ENCODE measurements at regions not wholly inside any gene's neighbourhood (a gene's known extent, or its start where the extent isn't known, plus 50 kb on each side); places are given as distances from the start of the nearest gene placed in this dataset.
"Not testable (repeated sequence)": the region's sequence is repeated elsewhere in the genome, so short reads cannot be mapped to it uniquely, and the experiment has no call there.

DNA sequence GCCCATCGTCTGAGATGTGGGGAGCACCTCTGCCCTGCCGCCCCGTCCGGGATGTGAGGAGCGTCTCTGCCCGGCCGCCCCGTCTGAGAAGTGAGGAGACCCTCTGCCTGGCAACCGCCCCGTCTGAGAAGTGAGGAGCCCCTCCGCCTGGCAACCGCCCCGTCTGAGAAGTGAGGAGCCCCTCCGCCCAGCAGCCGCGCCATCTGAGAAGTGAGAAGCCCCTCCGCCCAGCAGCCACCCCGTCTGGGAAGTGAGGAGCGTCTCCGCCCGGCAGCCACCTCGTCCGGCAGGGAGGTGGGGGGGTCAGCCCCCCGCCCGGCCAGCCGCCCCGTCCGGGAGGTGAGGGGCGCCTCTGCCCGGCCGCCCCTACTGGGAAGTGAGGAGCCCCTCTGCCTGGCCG, 267.2 kb downstream of the MEF2C start:
- not testable (repeated sequence) for DNase-seq (ENCODE audit: low read depth, low spot score)

- no peak for DNase-seq (ENCODE audit: low read depth, low spot score)
Observed at GRCh38 chr5:88613051-88613450, 269.9 kb downstream of the MEF2C start.

GRCh38 chr5:88610586-88610985, 272.4 kb downstream of the MEF2C start:
- DNase-seq (ENCODE audit: low read depth, low spot score): no peak

GRCh38 chr5:88607492-88607891, 275.5 kb downstream of the MEF2C start:
- no peak for DNase-seq (ENCODE audit: low read depth, low spot score)

GRCh38 chr5:88606626-88607025, 276.4 kb downstream of the MEF2C start:
- DNase-seq (ENCODE audit: low read depth, low spot score): no peak

DNA sequence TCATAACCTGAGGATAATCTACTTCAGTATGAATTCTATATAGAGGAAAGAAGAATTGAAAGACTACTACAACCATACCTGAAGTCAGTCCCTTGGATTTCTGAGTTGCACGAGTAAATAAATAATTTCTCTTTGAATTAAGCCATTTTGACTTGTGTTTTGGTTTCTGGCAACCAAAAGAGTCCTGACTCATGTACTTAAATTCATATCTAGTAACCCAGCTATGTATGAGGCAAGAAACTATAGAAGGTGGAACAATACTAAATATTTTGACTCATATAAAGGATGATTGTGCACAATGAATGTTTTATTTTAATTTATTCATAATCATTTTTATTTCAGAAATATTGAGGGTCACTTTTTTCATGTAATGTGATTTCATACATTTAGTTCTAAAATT, 276.8 kb downstream of the MEF2C start:
- no peak for DNase-seq (ENCODE audit: low read depth, low spot score)

GRCh38 chr5:88602584-88602983, 280.4 kb downstream of the MEF2C start:
- DNase-seq (ENCODE audit: low read depth, low spot score): no peak

GRCh38 chr5:88594441-88594840, 288.5 kb downstream of the MEF2C start:
- no peak for DNase-seq (ENCODE audit: low read depth, low spot score)

GRCh38 chr5:88588609-88589008, 294.4 kb downstream of the MEF2C start:
- DNase-seq (ENCODE audit: low read depth, low spot score): no peak

GRCh38 chr5:88583471-88583870, 299.5 kb downstream of the MEF2C start:
- DNase-seq (ENCODE audit: low read depth, low spot score): no peak

DNA sequence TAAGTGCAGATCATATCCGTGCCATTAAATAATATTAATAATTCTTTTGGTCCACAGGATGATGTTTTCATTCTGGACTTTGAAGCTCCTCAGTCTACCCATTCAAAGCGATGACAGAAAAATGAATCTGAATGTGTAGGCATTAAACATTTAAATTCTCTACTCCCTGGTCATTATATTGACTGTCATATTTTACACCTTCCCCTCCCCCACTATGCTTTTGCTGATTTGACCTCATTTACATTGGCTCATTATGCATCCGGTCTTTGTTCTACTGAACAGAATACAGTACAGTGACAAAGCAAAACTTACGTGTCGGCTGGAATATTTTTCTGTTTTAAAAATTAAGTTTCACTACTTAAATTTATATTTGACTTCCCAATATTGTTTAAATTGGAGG, 289.7 kb upstream of the TMEM161B start:
- no peak for DNase-seq (ENCODE audit: low read depth, low spot score)

- DNase-seq (ENCODE audit: low read depth, low spot score): no peak
Observed at GRCh38 chr5:88557881-88558280, 289.2 kb upstream of the TMEM161B start.

GRCh38 chr5:88557131-88557530, 288.5 kb upstream of the TMEM161B start:
- DNase-seq (ENCODE audit: low read depth, low spot score): no peak

DNA sequence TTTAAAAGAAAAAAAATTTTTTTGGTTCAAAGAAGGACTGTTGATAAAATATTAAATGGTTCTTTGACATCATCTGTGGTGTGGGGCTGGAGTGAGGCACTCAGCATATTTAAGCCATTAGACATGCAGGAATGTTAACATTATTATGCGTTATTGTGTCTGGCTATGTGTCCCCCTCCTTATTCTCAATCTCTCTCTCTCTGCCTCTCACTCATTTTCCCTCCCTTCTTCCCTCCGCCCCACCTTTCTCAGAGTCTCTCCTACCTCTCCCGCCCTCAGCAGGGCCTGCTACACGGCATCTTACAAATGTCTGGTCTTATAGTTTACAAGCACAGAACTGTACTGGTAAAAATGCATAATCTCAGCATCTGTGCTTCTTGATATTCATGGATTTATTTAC, 287.8 kb upstream of the TMEM161B start:
- DNase-seq (ENCODE audit: low read depth, low spot score): no peak

DNA sequence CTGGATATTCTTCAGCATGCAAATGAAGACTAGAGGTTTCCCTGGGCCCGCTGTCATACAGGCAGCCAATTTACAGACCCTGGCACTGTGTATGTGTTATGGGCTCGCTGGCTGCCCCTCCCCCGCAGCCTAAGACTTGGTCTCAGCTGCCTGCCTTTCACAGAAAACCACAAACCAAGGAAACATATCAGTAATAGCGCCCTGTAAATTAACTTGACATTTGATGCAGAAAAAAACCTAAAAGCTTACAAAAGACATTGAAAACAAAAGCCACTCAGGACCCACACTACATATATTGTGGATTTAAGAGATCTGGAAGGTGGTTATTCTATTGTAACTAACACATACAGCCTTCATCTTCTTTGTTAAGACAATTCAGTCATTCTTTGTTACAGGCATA, 287.0 kb upstream of the TMEM161B start:
- DNase-seq (ENCODE audit: low read depth, low spot score): no peak

GRCh38 chr5:88553986-88554385, 285.3 kb upstream of the TMEM161B start:
- no peak for DNase-seq (ENCODE audit: low read depth, low spot score)

DNA sequence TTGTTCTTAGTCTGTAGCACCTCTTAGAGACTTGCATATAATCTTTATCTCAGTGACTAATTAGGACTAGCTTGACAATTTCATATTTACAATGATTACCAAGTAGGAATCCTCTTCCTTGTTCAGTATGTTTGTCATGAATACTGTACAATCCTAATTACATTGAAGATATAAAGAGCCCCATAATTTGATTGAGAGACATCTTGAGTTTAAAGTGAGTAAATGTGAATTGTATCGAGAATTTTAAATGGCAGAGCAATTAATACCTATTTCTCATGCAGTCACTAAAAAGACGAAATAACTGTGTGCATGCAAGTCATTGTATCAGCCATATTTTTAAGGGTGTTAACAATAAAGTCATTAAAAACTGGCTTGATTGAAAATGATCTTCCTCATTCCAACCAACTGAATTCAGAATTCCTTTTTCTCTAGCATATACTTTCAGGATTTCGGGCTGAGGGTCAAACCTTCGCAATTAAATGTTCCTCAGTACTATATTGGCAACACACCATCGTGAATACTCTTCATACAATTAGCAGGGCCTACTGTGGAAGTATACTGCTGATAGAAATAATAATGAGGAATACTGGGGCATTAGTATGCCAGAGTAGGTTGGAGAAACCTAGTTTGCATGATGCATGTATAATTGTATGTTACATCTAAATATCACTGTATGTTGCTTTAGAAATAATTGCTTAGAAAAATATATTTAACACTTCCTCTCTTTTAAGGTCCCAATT, 284.7 kb upstream of the TMEM161B start:
- DNase-seq (ENCODE audit: low read depth, low spot score): no peak

DNA sequence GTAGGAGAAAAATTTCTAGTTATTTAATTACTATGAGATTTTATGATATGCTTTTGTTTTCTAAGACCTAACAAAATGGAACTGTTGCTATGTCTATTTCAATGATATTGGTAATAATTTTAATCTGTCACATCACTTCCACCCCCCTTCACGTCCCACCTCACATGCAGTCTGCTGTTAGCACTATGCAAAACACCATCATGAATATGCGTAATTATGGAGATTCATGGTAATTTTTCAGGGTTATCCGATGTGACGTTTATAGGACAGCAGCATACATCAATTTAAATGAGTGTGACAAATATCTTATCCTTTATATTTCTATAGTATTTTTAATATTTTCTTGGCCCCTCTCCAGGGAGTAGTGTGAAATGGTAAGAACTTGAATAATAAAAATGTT, 283.8 kb upstream of the TMEM161B start:
- DNase-seq (ENCODE audit: low read depth, low spot score): no peak

- DNase-seq (ENCODE audit: low read depth, low spot score): no peak
Observed at GRCh38 chr5:88551724-88552345, 283.2 kb upstream of the TMEM161B start.

DNA sequence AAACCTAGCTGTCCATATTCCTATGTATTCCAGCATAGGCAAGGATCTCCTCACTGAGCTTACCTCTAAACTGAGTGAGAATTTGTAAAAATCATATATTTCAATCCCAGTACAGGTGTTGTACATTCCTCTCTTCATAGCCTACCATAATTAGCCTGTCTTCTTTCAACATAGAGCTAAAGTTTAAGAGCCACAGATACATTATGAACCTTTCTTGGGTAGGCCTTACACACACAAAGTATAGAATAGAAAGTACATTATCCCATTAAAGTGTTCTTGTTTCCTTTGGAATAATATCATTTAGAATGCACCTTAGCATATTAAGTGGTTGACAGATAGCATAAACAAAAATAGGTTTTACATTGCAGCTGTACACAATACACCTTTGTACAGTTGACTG, 282.1 kb upstream of the TMEM161B start:
- DNase-seq (ENCODE audit: low read depth, low spot score): no peak

DNA sequence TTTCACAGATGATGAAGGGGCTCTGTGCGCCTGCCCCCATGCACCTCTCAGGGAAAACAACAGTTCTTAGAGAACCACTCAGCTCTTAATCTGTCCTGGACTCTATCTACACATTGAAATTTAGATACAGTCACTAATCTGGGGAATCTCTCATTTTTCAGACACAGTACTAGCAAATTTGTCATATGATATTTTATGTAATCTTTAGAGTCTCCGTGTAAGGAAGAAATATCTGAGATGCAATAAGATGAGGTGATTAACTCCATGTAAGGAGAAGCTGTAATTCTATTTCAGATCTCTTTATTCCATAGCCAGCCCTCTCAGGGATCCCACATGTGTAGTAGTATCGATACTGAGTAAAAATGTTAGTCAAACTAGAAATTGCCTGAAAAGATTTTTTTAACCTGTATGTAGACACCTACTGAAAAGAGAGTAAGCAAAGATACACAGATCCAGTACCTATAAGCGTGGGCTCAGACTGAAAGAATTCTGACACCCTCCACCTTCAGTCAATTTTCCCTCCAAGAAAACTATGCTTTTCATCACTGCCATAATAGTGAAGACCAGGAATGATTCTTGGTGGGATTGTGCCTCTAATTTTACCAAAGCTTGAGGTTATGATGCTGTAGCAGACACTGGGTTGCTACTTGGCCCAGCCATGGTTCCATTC, 279.6 kb upstream of the TMEM161B start:
- no peak for DNase-seq (ENCODE audit: low read depth, low spot score)

DNA sequence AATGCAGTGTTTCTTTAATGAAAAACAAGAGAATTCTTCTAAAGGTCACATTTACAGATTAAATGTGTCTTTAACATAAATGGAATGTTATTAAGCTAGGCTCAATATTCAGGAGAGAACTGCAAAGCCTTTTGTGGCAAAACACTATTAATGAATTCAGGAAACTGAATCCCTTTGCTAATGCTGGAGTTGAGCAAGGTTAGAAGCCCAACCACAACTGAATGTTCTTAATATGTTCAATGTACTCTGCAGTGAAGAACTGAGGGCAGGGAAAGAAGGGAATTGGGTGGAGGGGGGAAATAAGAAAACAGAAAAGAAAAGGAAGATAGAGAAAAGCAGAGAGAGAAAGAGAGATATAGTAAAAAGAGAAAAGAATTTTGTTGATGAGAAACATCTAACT, 276.7 kb upstream of the TMEM161B start:
- DNase-seq (ENCODE audit: low read depth, low spot score): no peak

DNA sequence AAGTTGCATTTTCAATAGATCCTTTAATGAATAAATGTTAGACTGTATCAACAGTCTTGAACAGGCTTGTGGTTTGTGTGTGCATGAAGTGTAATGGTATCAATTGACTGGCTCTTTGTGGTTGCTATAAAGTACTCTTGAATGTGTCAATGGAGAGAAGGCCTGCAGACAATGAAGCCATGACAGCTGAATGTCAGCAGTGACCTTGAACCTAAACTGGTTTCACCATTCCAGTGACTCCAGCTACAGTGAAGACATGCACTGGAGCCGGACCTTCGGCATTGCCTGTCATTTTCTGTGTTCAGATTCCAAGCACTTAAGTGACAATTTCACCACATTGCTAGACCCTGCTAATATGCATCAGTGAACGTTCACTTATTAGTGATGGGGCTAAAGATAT, 276.0 kb upstream of the TMEM161B start:
- no peak for DNase-seq (ENCODE audit: low read depth, low spot score)

Measured in pulmonary artery endothelial cell (primary cell).